C4-2B (cell line): ENCODE measurements at regions not wholly inside any gene's neighbourhood (a gene's known extent, or its start where the extent isn't known, plus 50 kb on each side); places are given as distances from the start of the nearest gene placed in this dataset.

Experiments
- CTCF ChIP-seq: fragments of 450-650 bp; conservative IDR thresholded peaks from 2 replicates; pipeline ENCODE4 v1.5.1; 2017; ENCODE audit warnings: mild to moderate bottlenecking
- ZFX ChIP-seq: fragments of 450-650 bp; IDR thresholded peaks from 2 replicates; pipeline ENCODE4 v1.6.1; 2017

GRCh38 chr2:59985923-59986322, 567.5 kb downstream of the BCL11A start:
- TF ChIP-seq CTCF (no peak), ZFX (no peak)
